ENCODE measurements at regions not wholly inside any gene's neighbourhood (a gene's known extent, or its start where the extent isn't known, plus 50 kb on each side); places are given as distances from the start of the nearest gene placed in this dataset.

GRCh38 chr4:159689526-159689925, 586.6 kb downstream of the RAPGEF2 start:
- TF ChIP-seq EZH2 (IDR thresholded peaks at IDR 0.05; ENCODE audit: low read length, missing control alignments) (no peak), CTCF (conservative IDR thresholded peaks at IDR 0.05 in 1 of 2, IDR thresholded peaks at IDR 0.05 in 1 of 2; ENCODE audit: low read depth in 1 of 2, low read length in 2 of 2) (no peak)
- H3K9ac ChIP-seq (ENCODE audit: insufficient read depth, low read length): no peak overlapping the region
- no peaks in the 10 kb centered on the region for H4K20me1 ChIP-seq (ENCODE audit: control insufficient read depth, extremely low read depth, insufficient read depth, low read length)
- H3K4me3 ChIP-seq (replicated peaks in 1 of 4; ENCODE audit: control extremely low read depth in 1 of 4, insufficient read depth in 1 of 4, low read depth in 3 of 4, low read length in 4 of 4): no peak overlapping the region
- H2AFZ ChIP-seq (ENCODE audit: low read length): no peak overlapping the region
- no peak overlapping the region for H3K4me2 ChIP-seq (ENCODE audit: extremely low read depth, insufficient read depth, low read length)
- H3K79me2 ChIP-seq (ENCODE audit: control insufficient read depth, insufficient read depth, low read length): no peaks in the 10 kb centered on the region
- no peaks in the 10 kb centered on the region for H3K4me1 ChIP-seq (ENCODE audit: control insufficient read depth, extremely low read depth, insufficient read depth, low read length)
- no peaks in the 10 kb centered on the region for H3K36me3 ChIP-seq (ENCODE audit: control insufficient read depth, insufficient read depth, low read length)
- H3K27me3 ChIP-seq (ENCODE audit: control insufficient read depth, insufficient read depth, low read length): no peaks in the 10 kb centered on the region
- no peaks in the 10 kb centered on the region for H3K9me3 ChIP-seq (ENCODE audit: control insufficient read depth, insufficient read depth, low read depth, low read length)
- no peak for DNase-seq (ENCODE audit: low read depth in 2 of 2)
- H3K27ac ChIP-seq (ENCODE audit: insufficient read depth, low read length): no peak overlapping the region

- no peak overlapping the region for H3K9ac ChIP-seq (ENCODE audit: insufficient read depth, low read length)
- TF ChIP-seq CTCF (conservative IDR thresholded peaks at IDR 0.05 in 1 of 2, IDR thresholded peaks at IDR 0.05 in 1 of 2; ENCODE audit: low read depth in 1 of 2, low read length in 2 of 2) (no peak), EZH2 (IDR thresholded peaks at IDR 0.05; ENCODE audit: low read length, missing control alignments) (no peak)
- DNase-seq (ENCODE audit: low read depth in 2 of 2): no peak
- H2AFZ ChIP-seq (ENCODE audit: low read length): no peak overlapping the region
- no peaks in the 10 kb centered on the region for H3K9me3 ChIP-seq (ENCODE audit: control insufficient read depth, insufficient read depth, low read depth, low read length)
- no peaks in the 10 kb centered on the region for H3K27me3 ChIP-seq (ENCODE audit: control insufficient read depth, insufficient read depth, low read length)
- no peaks in the 10 kb centered on the region for H3K79me2 ChIP-seq (ENCODE audit: control insufficient read depth, insufficient read depth, low read length)
- H3K4me1 ChIP-seq (ENCODE audit: control insufficient read depth, extremely low read depth, insufficient read depth, low read length): no peaks in the 10 kb centered on the region
- H3K4me3 ChIP-seq (replicated peaks in 1 of 4; ENCODE audit: control extremely low read depth in 1 of 4, insufficient read depth in 1 of 4, low read depth in 3 of 4, low read length in 4 of 4): no peak overlapping the region
- no peaks in the 10 kb centered on the region for H4K20me1 ChIP-seq (ENCODE audit: control insufficient read depth, extremely low read depth, insufficient read depth, low read length)
- H3K36me3 ChIP-seq (ENCODE audit: control insufficient read depth, insufficient read depth, low read length): no peaks in the 10 kb centered on the region
- H3K4me2 ChIP-seq (ENCODE audit: extremely low read depth, insufficient read depth, low read length): no peak overlapping the region
- no peak overlapping the region for H3K27ac ChIP-seq (ENCODE audit: insufficient read depth, low read length)
These were observed 594.7 kb downstream of the RAPGEF2 start for GRCh38 chr4:159697322-159698283.

- no peaks in the 10 kb centered on the region for H3K9me3 ChIP-seq (ENCODE audit: control insufficient read depth, insufficient read depth, low read depth, low read length)
These were observed 595.5 kb downstream of the RAPGEF2 start for GRCh38 chr4:159698336-159698735.

More at GRCh38 chr4:159698336-159698735, 595.5 kb downstream of the RAPGEF2 start:
- Histone ChIP-seq H3K4me1 (ENCODE audit: control insufficient read depth, extremely low read depth, insufficient read depth, low read length) (no peaks in the 10 kb centered on the region), H2AFZ (ENCODE audit: low read length) (no peak overlapping the region), H3K27me3 (ENCODE audit: control insufficient read depth, insufficient read depth, low read length) (no peaks in the 10 kb centered on the region), H3K27ac (ENCODE audit: insufficient read depth, low read length) (no peak overlapping the region), H3K79me2 (ENCODE audit: control insufficient read depth, insufficient read depth, low read length) (no peaks in the 10 kb centered on the region), H3K4me2 (ENCODE audit: extremely low read depth, insufficient read depth, low read length) (no peak overlapping the region), H4K20me1 (ENCODE audit: control insufficient read depth, extremely low read depth, insufficient read depth, low read length) (no peaks in the 10 kb centered on the region), H3K9ac (ENCODE audit: insufficient read depth, low read length) (no peak overlapping the region), H3K36me3 (ENCODE audit: control insufficient read depth, insufficient read depth, low read length) (no peaks in the 10 kb centered on the region), H3K4me3 (replicated peaks in 1 of 4; ENCODE audit: control extremely low read depth in 1 of 4, insufficient read depth in 1 of 4, low read depth in 3 of 4, low read length in 4 of 4) (no peak overlapping the region)
- TF ChIP-seq CTCF (conservative IDR thresholded peaks at IDR 0.05 in 1 of 2, IDR thresholded peaks at IDR 0.05 in 1 of 2; ENCODE audit: low read depth in 1 of 2, low read length in 2 of 2) (no peak), EZH2 (IDR thresholded peaks at IDR 0.05; ENCODE audit: low read length, missing control alignments) (no peak)
- DNase-seq (ENCODE audit: low read depth in 2 of 2): peak in 1 of 2 donors; percentile 75

All from fibroblast of lung (primary cell).